CD4-positive, alpha-beta T cell treated with Interleukin-15 for 1 hour (primary cell): ENCODE measurements at regions not wholly inside any gene's neighbourhood (a gene's known extent, or its start where the extent isn't known, plus 50 kb on each side); places are given as distances from the start of the nearest gene placed in this dataset.
"Not testable (repeated sequence)": the region's sequence is repeated elsewhere in the genome, so short reads cannot be mapped to it uniquely, and the experiment has no call there.

ENCODE experiments used
- DNase-seq: peaks from one replicate; pipeline ENCODE4 v3.0.0-alpha.2; 2020

GRCh38 chr5:37957218-37957617 lies 117.4 kb upstream of the GDNF start:
- DNase-seq = no peak

GRCh38 chr5:37955748-37956147 lies 115.9 kb upstream of the GDNF start:
- DNase-seq = no peak

DNA sequence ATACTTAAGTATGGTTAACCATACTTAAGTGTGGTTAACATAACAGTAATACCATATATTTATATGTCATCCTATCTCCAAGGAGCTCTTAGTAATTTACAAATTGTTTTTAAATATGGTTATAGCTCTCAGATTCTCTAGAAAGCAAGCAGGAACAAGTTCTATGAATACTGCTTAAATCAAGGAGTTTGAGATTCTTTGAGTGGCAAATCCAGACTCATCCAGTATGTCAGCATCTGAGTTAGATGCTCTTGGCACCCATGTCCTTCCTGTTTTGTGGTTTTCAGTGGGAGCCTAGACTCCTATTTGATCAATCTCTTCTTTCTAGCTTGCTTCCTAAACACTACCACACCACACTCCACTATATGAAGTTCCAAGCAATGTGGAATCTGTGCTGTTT lies 114.7 kb upstream of the GDNF start:
- DNase-seq = no peak

GRCh38 chr5:37951946-37952721 lies 112.3 kb upstream of the GDNF start:
- no peak for DNase-seq

GRCh38 chr5:37950436-37950835 lies 110.6 kb upstream of the GDNF start:
- no peak for DNase-seq

DNA sequence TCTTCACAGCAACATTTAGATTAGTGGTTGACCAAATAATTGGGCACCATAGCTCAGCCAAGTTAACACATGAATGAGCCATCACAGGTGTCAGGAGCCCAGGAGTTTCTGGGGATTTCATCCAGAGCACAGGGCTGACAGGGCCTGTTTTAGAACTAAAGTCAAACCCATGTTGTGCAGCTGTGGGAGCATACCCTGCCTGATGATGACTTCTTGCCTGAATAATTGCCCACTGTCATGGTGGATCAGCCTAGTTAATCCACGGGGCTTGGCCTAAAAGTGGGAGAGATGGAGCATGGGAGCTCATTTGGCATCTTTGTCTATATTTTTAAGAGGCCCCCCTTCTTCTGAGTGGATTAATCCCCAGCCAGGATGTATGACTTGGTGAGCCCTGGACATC lies 105.6 kb upstream of the GDNF start:
- DNase-seq = no peak

GRCh38 chr5:37943136-37943535 lies 103.3 kb upstream of the GDNF start:
- DNase-seq = not testable (repeated sequence)

GRCh38 chr5:37940931-37941623 lies 101.2 kb upstream of the GDNF start:
- DNase-seq = no peak

DNA sequence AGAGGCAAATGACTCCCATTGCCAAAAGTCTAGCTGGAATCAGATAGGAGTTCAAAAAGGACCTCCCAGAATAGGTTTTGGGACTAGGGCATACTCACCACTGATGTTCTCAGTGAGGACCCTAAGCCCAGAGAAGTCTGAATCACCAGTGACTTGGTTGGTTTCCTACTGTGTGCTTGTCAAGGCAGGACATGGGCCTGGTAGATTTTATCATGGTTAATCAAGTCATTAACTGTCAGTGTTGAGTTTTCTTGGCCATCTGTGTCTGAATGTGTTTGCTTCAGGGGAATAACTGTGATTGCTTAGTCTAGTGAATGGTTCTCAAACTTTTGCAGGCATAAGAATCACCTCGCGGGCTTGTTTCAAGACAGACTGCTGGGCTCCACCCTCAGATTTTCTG lies 99.0 kb upstream of the GDNF start:
- DNase-seq = no peak

- no peak for DNase-seq
These were observed 98.4 kb upstream of the GDNF start for GRCh38 chr5:37938076-37938852.

- no peak for DNase-seq
These were observed 96.2 kb upstream of the GDNF start for GRCh38 chr5:37936091-37936490.

DNA sequence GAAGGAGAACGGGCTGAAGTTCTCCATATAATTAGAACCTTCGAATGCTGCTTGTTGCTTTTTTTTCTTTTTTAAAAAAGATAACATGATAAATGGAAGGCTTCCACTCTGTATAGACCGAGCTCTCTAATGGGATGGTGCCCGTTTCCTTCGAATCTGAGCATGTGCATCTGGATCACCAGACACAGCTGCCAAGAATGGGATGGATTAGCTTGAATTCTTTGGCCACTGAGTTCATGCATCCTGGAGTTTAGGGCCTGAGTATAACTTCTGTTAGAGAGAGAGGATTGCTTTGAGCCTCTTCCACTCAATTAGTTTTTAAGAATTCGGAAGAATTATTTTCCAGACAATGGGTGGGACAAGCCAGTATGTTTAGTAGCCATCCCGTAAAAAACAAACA lies 93.7 kb upstream of the GDNF start:
- no peak for DNase-seq

DNA sequence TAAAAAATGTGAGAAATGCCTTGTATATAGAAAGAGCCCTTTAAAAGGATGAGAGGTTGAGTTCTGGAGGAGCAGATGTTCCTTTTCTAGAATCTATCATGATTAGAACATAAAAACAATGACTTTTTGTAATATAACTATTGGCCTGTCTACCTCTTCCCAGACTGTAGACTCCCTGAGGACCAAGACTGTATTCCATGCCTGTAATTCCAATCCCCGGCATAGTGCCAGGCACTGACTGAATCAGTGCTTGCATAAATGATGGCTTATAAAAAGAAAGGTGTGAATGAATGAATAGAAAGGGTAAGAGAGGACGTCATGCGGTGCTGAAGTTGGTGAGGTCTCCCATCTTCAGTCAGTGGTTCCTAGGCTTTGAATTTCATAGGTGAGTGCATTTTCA lies 92.6 kb upstream of the GDNF start:
- DNase-seq = no peak

DNA sequence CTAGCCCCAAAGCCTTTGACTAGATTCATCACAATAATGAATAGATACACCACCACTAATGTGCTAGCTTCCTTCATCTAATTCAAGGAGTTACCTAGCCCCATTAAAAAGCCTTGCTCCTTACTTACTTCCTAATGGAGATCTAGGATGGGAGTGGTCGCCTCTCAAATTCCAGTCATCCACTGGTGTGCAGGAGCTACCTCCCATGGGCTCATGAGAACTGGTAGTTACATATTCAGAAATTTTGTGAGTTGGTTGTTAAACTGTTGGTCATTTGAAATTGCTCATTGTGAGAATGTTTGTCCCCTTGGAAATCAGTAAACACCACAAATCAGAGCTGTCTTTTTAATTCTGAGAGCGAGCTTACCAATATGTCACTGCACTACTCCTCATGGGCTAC lies 91.7 kb upstream of the GDNF start:
- DNase-seq = no peak

DNA sequence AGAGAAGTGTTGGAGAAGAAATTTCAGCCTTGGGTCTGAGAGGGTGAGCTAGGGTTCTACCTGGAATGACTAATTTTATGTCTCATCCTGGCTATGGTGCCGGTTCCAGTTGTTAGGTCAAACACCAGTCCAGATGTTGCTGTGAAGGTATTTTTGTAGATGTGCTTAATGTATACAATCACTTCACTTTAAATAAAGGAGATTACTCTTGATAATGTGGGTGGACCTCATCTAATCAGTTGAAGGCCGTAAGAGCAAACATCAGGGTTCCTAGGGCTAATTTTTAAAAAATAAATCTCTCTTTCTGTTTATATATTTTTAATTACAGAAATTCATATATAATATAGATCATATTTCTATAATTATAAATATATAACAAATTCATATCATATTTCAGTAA lies 90.5 kb upstream of the GDNF start:
- no peak for DNase-seq

- DNase-seq = no peak
These were observed 90.0 kb upstream of the GDNF start for GRCh38 chr5:37929791-37930190.

DNA sequence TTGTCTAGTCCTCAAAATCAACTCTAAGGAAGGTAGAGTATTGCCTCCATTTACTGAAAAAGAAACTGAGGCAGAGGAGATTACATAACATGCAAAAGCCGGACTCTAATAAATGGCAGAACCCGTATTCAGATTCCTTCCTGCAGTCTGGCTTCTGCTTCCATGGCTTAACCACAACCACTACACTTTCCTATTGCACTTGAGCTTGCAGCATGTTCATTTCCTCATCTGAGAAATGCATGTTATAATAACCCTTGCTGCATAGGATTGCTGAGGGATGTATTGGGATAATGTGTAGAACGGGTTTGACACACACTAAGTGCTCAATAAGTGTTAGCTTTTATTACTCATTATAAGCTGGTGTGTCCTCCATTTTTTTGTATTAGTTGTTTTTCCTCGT lies 87.9 kb upstream of the GDNF start:
- DNase-seq = not testable (repeated sequence)

GRCh38 chr5:37926732-37927131 lies 86.9 kb upstream of the GDNF start:
- DNase-seq = no peak

- DNase-seq = no peak
These were observed 81.6 kb upstream of the GDNF start for GRCh38 chr5:37921452-37921851.

DNA sequence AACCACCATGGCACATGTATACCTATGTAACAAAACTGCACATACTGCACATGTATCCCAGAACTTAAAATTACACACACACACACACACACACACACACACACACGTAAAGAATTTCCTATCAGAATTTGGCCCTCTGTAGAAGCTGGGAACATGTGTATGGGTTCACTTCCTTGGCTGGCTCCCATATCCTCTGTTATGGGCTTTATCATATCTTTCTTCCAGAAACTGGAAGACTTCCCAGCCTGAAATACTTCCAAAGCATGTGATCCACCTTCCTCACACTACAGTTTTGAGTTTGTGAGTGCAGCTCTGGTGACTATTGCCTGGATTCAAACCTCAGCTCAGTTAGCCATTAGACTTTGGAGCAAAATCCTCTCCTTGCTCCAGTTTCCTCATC lies 78.6 kb upstream of the GDNF start:
- no peak for DNase-seq

DNA sequence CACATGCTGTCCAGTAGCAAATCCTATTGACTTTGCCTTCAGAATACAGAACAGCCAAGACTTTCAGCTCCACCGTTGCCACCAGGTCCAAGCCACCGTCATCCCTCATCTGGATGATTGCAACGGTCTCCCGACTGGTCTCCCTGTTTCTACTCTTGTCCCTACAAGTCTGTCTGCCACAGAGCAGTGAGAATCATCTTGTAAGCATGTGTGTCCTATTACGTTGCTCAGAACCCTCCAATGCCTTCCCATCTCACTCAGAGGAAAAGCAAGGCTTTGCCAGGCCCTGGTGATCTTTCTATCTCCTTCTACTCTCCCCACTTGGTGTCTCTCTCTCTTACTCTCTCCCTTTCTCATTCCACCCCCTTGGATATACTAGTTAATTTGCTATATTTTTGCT lies 76.7 kb upstream of the GDNF start:
- DNase-seq = no peak

GRCh38 chr5:37915097-37915736 lies 75.4 kb upstream of the GDNF start:
- DNase-seq = no peak

GRCh38 chr5:37909610-37910266 lies 69.9 kb upstream of the GDNF start:
- DNase-seq = not testable (repeated sequence)
